BE2C (cell line): ENCODE measurements at regions not wholly inside any gene's neighbourhood (a gene's known extent, or its start where the extent isn't known, plus 50 kb on each side); places are given as distances from the start of the nearest gene placed in this dataset.

Experiments
- DNase-seq: peaks from one replicate; pipeline ENCODE4 v3.0.0-alpha.2; 2020
- H3K27me3 ChIP-seq: fragments of 250-450 bp; sonication (Bioruptor Pico); 2 replicates; pipeline ENCODE4 v1.5.1; 2020; ENCODE audit warnings: mild to moderate bottlenecking
- H3K36me3 ChIP-seq: fragments of 250-450 bp; sonication (Bioruptor Pico); 2 replicates; pipeline ENCODE4 v1.5.1; 2020; ENCODE audit warnings: mild to moderate bottlenecking
- H3K4me1 ChIP-seq: fragments of 250-450 bp; sonication (Bioruptor Pico); 2 replicates; pipeline ENCODE4 v1.5.1; 2020
- H3K4me3 ChIP-seq: 2 replicates; pipeline ENCODE4 v1.5.1; 2011; ENCODE audit warnings: low read depth, low read length
- H3K9me3 ChIP-seq: fragments of 250-450 bp; sonication (Bioruptor Pico); 2 replicates; pipeline ENCODE4 v1.5.1; 2020
- CTCF ChIP-seq: IDR thresholded peaks from 2 replicates; pipeline ENCODE4 v1.5.1; 2012; ENCODE audit warnings: mild to moderate bottlenecking, low read depth, low read length

DNA sequence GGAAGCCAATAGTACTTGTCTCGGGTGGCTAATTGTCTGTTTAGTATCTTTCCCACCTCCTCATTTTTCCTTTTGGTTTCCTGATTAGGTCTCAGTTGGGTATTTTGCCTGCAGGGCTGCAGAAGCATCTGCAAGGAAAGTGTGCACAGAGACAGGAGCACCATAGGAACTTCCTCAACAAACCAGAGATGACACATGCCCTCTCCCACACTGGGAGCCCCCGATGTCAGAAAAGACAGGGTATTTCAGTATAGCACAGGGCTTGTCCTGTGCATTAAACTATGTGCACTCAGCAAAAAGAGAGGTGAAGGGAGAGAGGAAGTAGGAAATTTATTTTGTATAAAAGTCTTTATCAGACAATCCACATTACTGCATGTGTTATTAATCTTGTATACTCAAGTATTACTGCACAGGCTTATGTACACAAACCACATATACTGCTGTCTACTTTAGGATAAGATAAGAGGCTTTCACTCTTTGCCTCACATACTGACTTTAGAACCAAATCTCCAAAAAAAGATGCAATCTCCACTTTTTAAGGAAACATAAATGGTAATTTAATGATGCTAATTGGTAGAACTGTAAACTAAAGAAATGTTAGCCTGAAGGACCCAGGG lies 501.0 kb downstream of the FOXO1 start:
- TF ChIP-seq CTCF, result no peak
- DNase-seq, result no peak

GRCh38 chr13:40167327-40167726 lies 499.1 kb downstream of the FOXO1 start:
- Histone ChIP-seq H3K9me3 (no peaks in the 10 kb centered on the region), H3K4me1 (no peaks in the 10 kb centered on the region)

More for the DNA sequence above, 501.0 kb downstream of the FOXO1 start:
- Histone ChIP-seq H3K4me3 (no peak overlapping the region), H3K9me3 (no peaks in the 10 kb centered on the region), H3K27me3 (no peaks in the 10 kb centered on the region), H3K36me3 (no peaks in the 10 kb centered on the region), H3K4me1 (no peaks in the 10 kb centered on the region)

DNA sequence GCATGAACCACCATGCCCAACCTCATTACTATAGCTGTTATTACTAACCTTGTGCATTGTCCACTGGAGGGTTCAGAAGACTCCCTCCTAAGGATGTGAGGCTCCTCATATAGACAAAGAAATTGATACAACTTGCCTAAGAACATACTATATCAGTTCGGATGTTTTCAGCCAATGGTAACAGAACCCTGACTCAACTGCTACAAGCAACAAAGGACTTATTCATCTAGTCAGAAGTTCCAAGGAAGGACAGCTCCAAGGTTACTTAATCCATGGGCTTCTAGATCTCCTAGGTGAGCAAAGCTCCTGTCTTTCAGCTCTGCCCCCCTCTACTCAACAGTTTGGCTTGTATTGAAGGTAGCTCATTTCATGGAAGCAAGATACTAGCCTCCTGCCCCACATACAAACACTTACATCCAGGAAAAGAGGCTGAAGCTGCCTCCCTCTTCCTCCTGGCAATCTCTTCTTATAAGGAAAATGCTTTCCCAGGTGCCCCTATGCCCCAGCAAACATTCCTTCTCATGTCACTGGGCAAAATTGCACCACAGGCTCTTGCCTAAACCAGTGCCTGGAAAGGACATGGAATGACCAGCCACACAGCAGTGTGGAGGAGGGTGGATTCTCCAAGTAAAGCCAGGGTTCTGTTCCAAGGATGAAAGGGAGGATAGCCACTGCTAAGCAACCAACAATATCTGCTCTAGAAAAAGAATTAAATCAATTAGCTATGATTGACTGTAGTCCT lies 497.8 kb downstream of the FOXO1 start:
- no peak for DNase-seq
- no peaks in the 10 kb centered on the region for H3K36me3 ChIP-seq

More at GRCh38 chr13:40167327-40167726, 499.1 kb downstream of the FOXO1 start:
- Histone ChIP-seq H3K4me3 (no peak overlapping the region), H3K36me3 (no peaks in the 10 kb centered on the region), H3K27me3 (no peaks in the 10 kb centered on the region)
- TF ChIP-seq CTCF, result no peak
- DNase-seq, result no peak

GRCh38 chr13:40169476-40169875 lies 497.0 kb downstream of the FOXO1 start:
- no peak for DNase-seq
- no peak for TF ChIP-seq CTCF
- no peaks in the 10 kb centered on the region for H3K27me3 ChIP-seq
- no peaks in the 10 kb centered on the region for H3K36me3 ChIP-seq
- H3K4me1 ChIP-seq, result no peaks in the 10 kb centered on the region
- no peaks in the 10 kb centered on the region for H3K9me3 ChIP-seq
- no peak overlapping the region for H3K4me3 ChIP-seq

More for the DNA sequence above, 497.8 kb downstream of the FOXO1 start:
- TF ChIP-seq CTCF, result no peak
- H3K9me3 ChIP-seq, result no peaks in the 10 kb centered on the region
- H3K27me3 ChIP-seq, result no peaks in the 10 kb centered on the region
- H3K4me3 ChIP-seq, result no peak overlapping the region
- H3K4me1 ChIP-seq, result no peaks in the 10 kb centered on the region

DNA sequence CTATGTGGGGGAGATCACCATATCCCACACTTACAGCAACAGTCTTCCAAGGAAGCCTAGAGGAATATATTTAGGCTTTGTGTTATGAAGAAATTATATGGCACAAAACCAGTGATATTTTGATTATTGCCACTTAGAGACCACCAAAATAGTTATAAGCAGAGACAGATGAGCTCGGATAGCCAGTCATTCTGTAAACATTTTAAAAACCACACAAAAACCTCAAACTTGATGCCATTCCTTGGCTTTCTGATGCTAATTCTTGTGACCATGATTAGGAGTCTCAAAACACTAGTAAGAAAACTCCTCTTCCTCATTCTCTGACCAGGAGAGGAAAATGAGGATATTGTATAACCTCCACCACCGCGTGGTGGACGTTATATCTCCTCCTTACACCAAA lies 496.4 kb downstream of the FOXO1 start:
- Histone ChIP-seq H3K4me1 (no peaks in the 10 kb centered on the region), H3K27me3 (no peaks in the 10 kb centered on the region), H3K9me3 (no peaks in the 10 kb centered on the region), H3K36me3 (no peaks in the 10 kb centered on the region), H3K4me3 (no peak overlapping the region)
- no peak for DNase-seq
- no peak for TF ChIP-seq CTCF

- DNase-seq, result no peak
- no peaks in the 10 kb centered on the region for H3K27me3 ChIP-seq
- no peak for TF ChIP-seq CTCF
- no peak overlapping the region for H3K4me3 ChIP-seq
- no peaks in the 10 kb centered on the region for H3K4me1 ChIP-seq
- H3K9me3 ChIP-seq, result no peaks in the 10 kb centered on the region
- no peaks in the 10 kb centered on the region for H3K36me3 ChIP-seq
These were observed 495.5 kb downstream of the FOXO1 start for GRCh38 chr13:40170982-40171381.
